ENCODE measurements at regions not wholly inside any gene's neighbourhood (a gene's known extent, or its start where the extent isn't known, plus 50 kb on each side); places are given as distances from the start of the nearest gene placed in this dataset.

- ChIA-PET POLR2A (ENCODE audit: partially characterized antibody) (no interaction called here), CTCF (ENCODE audit: partially characterized antibody) (no interaction called here)
- Histone ChIP-seq H3K4me1 (ENCODE audit: insufficient read depth, low read length) (no peaks in the 10 kb centered on the region), H3K36me3 (ENCODE audit: insufficient read depth, low read length) (no peaks in the 10 kb centered on the region), H3K9me3 (ENCODE audit: control insufficient read depth in 1 of 2, low read length in 2 of 2) (no peaks in the 10 kb centered on the region), H3K27ac (ENCODE audit: low read depth, low read length) (no peak overlapping the region), H3K4me3 (ENCODE audit: low read length in 2 of 2) (no peak overlapping the region), H3K27me3 (ENCODE audit: insufficient read depth, low read length) (no peaks in the 10 kb centered on the region)
- Mint-ChIP-seq H3K27ac (no peak overlapping the region), H3K9me3 (peaks cover 0 to 10% (median 0%) of the 10 kb centered on the region in 8 donors), H3K4me3 (peak overlapping the region in 1 of 8 donors; percentile 9), H3K27me3 (peaks cover 7 to 20% of the 10 kb centered on the region in 2 donors), H3K4me1 (no peaks in the 10 kb centered on the region), H3K36me3 (no peaks in the 10 kb centered on the region)
- DNase-seq = no peak
- intact Hi-C loops (cut with micrococcal nuclease) = no loop called here
Observed at GRCh38 chr1:168939110-168939946, 167.2 kb upstream of the ATP1B1 start.

- Mint-ChIP-seq H3K36me3 (no peaks in the 10 kb centered on the region), H3K27me3 (peaks cover 5 to 20% of the 10 kb centered on the region in 2 donors), H3K4me3 (no peak overlapping the region), H3K4me1 (no peaks in the 10 kb centered on the region), H3K9me3 (peaks cover 0 to 6% (median 0%) of the 10 kb centered on the region in 8 donors), H3K27ac (no peak overlapping the region)
- no peaks in the 10 kb centered on the region for H3K27me3 ChIP-seq (ENCODE audit: insufficient read depth, low read length)
- intact Hi-C loops (cut with micrococcal nuclease) = no loop called here
- no peak overlapping the region for H3K4me3 ChIP-seq (ENCODE audit: low read length in 2 of 2)
- no peak for DNase-seq
- H3K27ac ChIP-seq (ENCODE audit: low read depth, low read length) = no peak overlapping the region
- no peaks in the 10 kb centered on the region for H3K4me1 ChIP-seq (ENCODE audit: insufficient read depth, low read length)
- no peaks in the 10 kb centered on the region for H3K9me3 ChIP-seq (ENCODE audit: control insufficient read depth in 1 of 2, low read length in 2 of 2)
- H3K36me3 ChIP-seq (ENCODE audit: insufficient read depth, low read length) = no peaks in the 10 kb centered on the region
- POLR2A ChIA-PET (ENCODE audit: partially characterized antibody) = no interaction called here
- CTCF ChIA-PET (ENCODE audit: partially characterized antibody) = no interaction called here
Observed at GRCh38 chr1:168939947-168940223, 166.6 kb upstream of the ATP1B1 start.

- CTCF ChIA-PET (ENCODE audit: partially characterized antibody) = no interaction called here
Observed at GRCh38 chr1:168941640-168942039, 164.8 kb upstream of the ATP1B1 start.

GRCh38 chr1:168942165-168942564 lies 164.3 kb upstream of the ATP1B1 start:
- no peaks in the 10 kb centered on the region for H3K36me3 ChIP-seq (ENCODE audit: insufficient read depth, low read length)
- Mint-ChIP-seq H3K4me1 (no peaks in the 10 kb centered on the region), H3K4me3 (no peak overlapping the region), H3K9me3 (peaks cover 0 to 3% (median 0%) of the 10 kb centered on the region in 8 donors), H3K27ac (no peak overlapping the region), H3K36me3 (no peaks in the 10 kb centered on the region), H3K27me3 (peaks cover 5 to 20% of the 10 kb centered on the region in 2 donors)
- no peaks in the 10 kb centered on the region for H3K27me3 ChIP-seq (ENCODE audit: insufficient read depth, low read length)
- no peak overlapping the region for H3K27ac ChIP-seq (ENCODE audit: low read depth, low read length)
- ChIA-PET POLR2A (ENCODE audit: partially characterized antibody) (interaction anchor here (0.6 kb wide), 1 partner anchor 872 kb away, joined by 3 read pairs; no protein-coding TSS in a partner anchor), CTCF (ENCODE audit: partially characterized antibody) (interaction anchor here (0.9 kb wide), 1 partner anchor 406 kb away, joined by 3 read pairs; no protein-coding TSS in a partner anchor)
- H3K4me1 ChIP-seq (ENCODE audit: insufficient read depth, low read length) = no peaks in the 10 kb centered on the region
- H3K9me3 ChIP-seq (ENCODE audit: control insufficient read depth in 1 of 2, low read length in 2 of 2) = no peaks in the 10 kb centered on the region
- intact Hi-C loops (cut with micrococcal nuclease) = no loop called here
- no peak overlapping the region for H3K4me3 ChIP-seq (ENCODE audit: low read length in 2 of 2)
- DNase-seq = no peak

More at GRCh38 chr1:168941640-168942039, 164.8 kb upstream of the ATP1B1 start:
- no peaks in the 10 kb centered on the region for H3K4me1 ChIP-seq (ENCODE audit: insufficient read depth, low read length)
- Mint-ChIP-seq H3K9me3 (peaks cover 0 to 3% (median 0%) of the 10 kb centered on the region in 8 donors), H3K27me3 (peaks cover 5 to 20% of the 10 kb centered on the region in 2 donors), H3K27ac (no peak overlapping the region), H3K4me1 (no peaks in the 10 kb centered on the region), H3K4me3 (no peak overlapping the region), H3K36me3 (no peaks in the 10 kb centered on the region)
- H3K4me3 ChIP-seq (ENCODE audit: low read length in 2 of 2) = no peak overlapping the region
- DNase-seq = no peak
- no peak overlapping the region for H3K27ac ChIP-seq (ENCODE audit: low read depth, low read length)
- intact Hi-C loops (cut with micrococcal nuclease) = no loop called here
- POLR2A ChIA-PET (ENCODE audit: partially characterized antibody) = interaction anchor here (0.6 kb wide), 1 partner anchor 871 kb away, joined by 3 read pairs; no protein-coding TSS in a partner anchor
- H3K9me3 ChIP-seq (ENCODE audit: control insufficient read depth in 1 of 2, low read length in 2 of 2) = no peaks in the 10 kb centered on the region
- no peaks in the 10 kb centered on the region for H3K27me3 ChIP-seq (ENCODE audit: insufficient read depth, low read length)
- H3K36me3 ChIP-seq (ENCODE audit: insufficient read depth, low read length) = no peaks in the 10 kb centered on the region

GRCh38 chr1:168945870-168946269 lies 160.6 kb upstream of the ATP1B1 start:
- no peak overlapping the region for H3K4me3 ChIP-seq (ENCODE audit: low read length in 2 of 2)
- H3K27me3 ChIP-seq (ENCODE audit: insufficient read depth, low read length) = no peaks in the 10 kb centered on the region
- H3K4me1 Mint-ChIP-seq = no peaks in the 10 kb centered on the region
- no peak overlapping the region for H3K27ac ChIP-seq (ENCODE audit: low read depth, low read length)
- ChIA-PET CTCF (ENCODE audit: partially characterized antibody) (interaction anchor here (1.5 kb wide), 1 partner anchor 10 kb away, joined by 5 read pairs; no protein-coding TSS in a partner anchor), POLR2A (ENCODE audit: partially characterized antibody) (no interaction called here)
- peaks cover 4 to 11% of the 10 kb centered on the region in 2 donors for H3K27me3 Mint-ChIP-seq
- DNase-seq = no peak
- intact Hi-C loops (cut with micrococcal nuclease) = no loop called here
- H3K9me3 Mint-ChIP-seq = peaks cover 0 to 3% (median 0%) of the 10 kb centered on the region in 8 donors
- H3K4me1 ChIP-seq (ENCODE audit: insufficient read depth, low read length) = no peaks in the 10 kb centered on the region
- H3K4me3 Mint-ChIP-seq = no peak overlapping the region
- H3K36me3 Mint-ChIP-seq = no peaks in the 10 kb centered on the region
- H3K9me3 ChIP-seq (ENCODE audit: control insufficient read depth in 1 of 2, low read length in 2 of 2) = no peaks in the 10 kb centered on the region
- no peaks in the 10 kb centered on the region for H3K36me3 ChIP-seq (ENCODE audit: insufficient read depth, low read length)
- H3K27ac Mint-ChIP-seq = no peak overlapping the region

- CTCF ChIA-PET (ENCODE audit: partially characterized antibody) = no interaction called here
- Histone ChIP-seq H3K27me3 (ENCODE audit: insufficient read depth, low read length) (no peaks in the 10 kb centered on the region), H3K4me1 (ENCODE audit: insufficient read depth, low read length) (no peaks in the 10 kb centered on the region), H3K9me3 (ENCODE audit: control insufficient read depth in 1 of 2, low read length in 2 of 2) (no peaks in the 10 kb centered on the region), H3K36me3 (ENCODE audit: insufficient read depth, low read length) (no peaks in the 10 kb centered on the region), H3K27ac (ENCODE audit: low read depth, low read length) (no peak overlapping the region), H3K4me3 (ENCODE audit: low read length in 2 of 2) (no peak overlapping the region)
- Mint-ChIP-seq H3K36me3 (no peaks in the 10 kb centered on the region), H3K27ac (no peak overlapping the region), H3K27me3 (peaks cover 2 to 5% of the 10 kb centered on the region in 2 donors), H3K4me1 (no peaks in the 10 kb centered on the region), H3K9me3 (peaks cover 0 to 3% (median 0%) of the 10 kb centered on the region in 8 donors), H3K4me3 (no peak overlapping the region)
- no peak for DNase-seq
- POLR2A ChIA-PET (ENCODE audit: partially characterized antibody) = no interaction called here
- intact Hi-C loops (cut with micrococcal nuclease) = no loop called here
Observed at GRCh38 chr1:168947041-168947440, 159.4 kb upstream of the ATP1B1 start.

- no peaks in the 10 kb centered on the region for H3K36me3 ChIP-seq (ENCODE audit: insufficient read depth, low read length)
- Mint-ChIP-seq H3K4me3 (no peak overlapping the region), H3K9me3 (peaks cover 0 to 1% (median 0%) of the 10 kb centered on the region in 8 donors), H3K27me3 (no peaks in the 10 kb centered on the region), H3K27ac (no peak overlapping the region), H3K4me1 (no peaks in the 10 kb centered on the region), H3K36me3 (no peaks in the 10 kb centered on the region)
- H3K4me3 ChIP-seq (ENCODE audit: low read length in 2 of 2) = no peak overlapping the region
- no peak for DNase-seq
- ChIA-PET POLR2A (ENCODE audit: partially characterized antibody) (no interaction called here), CTCF (ENCODE audit: partially characterized antibody) (no interaction called here)
- H3K27me3 ChIP-seq (ENCODE audit: insufficient read depth, low read length) = no peaks in the 10 kb centered on the region
- no peak overlapping the region for H3K27ac ChIP-seq (ENCODE audit: low read depth, low read length)
- intact Hi-C loops (cut with micrococcal nuclease) = no loop called here
- no peaks in the 10 kb centered on the region for H3K4me1 ChIP-seq (ENCODE audit: insufficient read depth, low read length)
- H3K9me3 ChIP-seq (ENCODE audit: control insufficient read depth in 1 of 2, low read length in 2 of 2) = no peaks in the 10 kb centered on the region
Observed at GRCh38 chr1:168949672-168950071, 156.8 kb upstream of the ATP1B1 start.

All from CD4-positive, alpha-beta memory T cell (primary cell).